Fibroblast of lung (primary cell): ENCODE measurements at regions not wholly inside any gene's neighbourhood (a gene's known extent, or its start where the extent isn't known, plus 50 kb on each side); places are given as distances from the start of the nearest gene placed in this dataset.

Experiments
- DNase-seq, 2 donors: peaks; one replicate each; pipeline versions ENCODE4 v3.0.0 to v3.0.0-alpha.2; 2010; ENCODE audit warnings: low read depth in 2 of 2
- H2AFZ ChIP-seq: 2 replicates; pipeline ENCODE4 v1.5.1; 2012; ENCODE audit warnings: low read length, control low read depth, inconsistent platforms
- H3K27ac ChIP-seq: 2 replicates; pipeline ENCODE4 v1.5.1; 2011; ENCODE audit warnings: low read length, control low read depth; ENCODE audit not compliant: insufficient read depth
- H3K27me3 ChIP-seq: 2 replicates; pipeline ENCODE4 v1.5.1; 2011; ENCODE audit warnings: mild to moderate bottlenecking, low read length; ENCODE audit not compliant: control insufficient read depth, insufficient read depth
- H3K36me3 ChIP-seq: 2 replicates; pipeline ENCODE4 v1.5.1; 2011; ENCODE audit warnings: low read length; ENCODE audit not compliant: control insufficient read depth, insufficient read depth
- H3K4me1 ChIP-seq: 2 replicates; pipeline ENCODE4 v1.5.1; 2011; ENCODE audit warnings: low read length; ENCODE audit not compliant: control insufficient read depth, insufficient read depth; ENCODE audit errors: extremely low read depth
- H3K4me2 ChIP-seq: 2 replicates; pipeline ENCODE4 v1.5.1; 2011; ENCODE audit warnings: low read length, control low read depth; ENCODE audit not compliant: insufficient read depth; ENCODE audit errors: extremely low read depth
- H3K4me3 ChIP-seq, 4 experiments: fragments of 200-600 bp in 1 of 4; sonication (generic) in 1 of 4; replicated peaks in 1 of 4; 2 replicates each; pipeline ENCODE4 v1.5.1; 2011 to 2016; ENCODE audit warnings: low read length in 4 of 4, low read depth in 3 of 4, mild to moderate bottlenecking in 3 of 4, control low read depth in 2 of 4, inconsistent platforms in 1 of 4, mixed read lengths in 1 of 4; ENCODE audit not compliant: insufficient read depth in 1 of 4; ENCODE audit errors: control extremely low read depth in 1 of 4
- H3K79me2 ChIP-seq: 2 replicates; pipeline ENCODE4 v1.5.1; 2012; ENCODE audit warnings: mild to moderate bottlenecking, low read length, inconsistent platforms; ENCODE audit not compliant: control insufficient read depth, insufficient read depth
- H3K9ac ChIP-seq: 2 replicates; pipeline ENCODE4 v1.5.1; 2011; ENCODE audit warnings: mild to moderate bottlenecking, low read length, control low read depth; ENCODE audit not compliant: insufficient read depth
- H3K9me3 ChIP-seq: 2 replicates; pipeline ENCODE4 v1.5.1; 2012; ENCODE audit warnings: low read depth, low read length; ENCODE audit not compliant: control insufficient read depth, insufficient read depth
- H4K20me1 ChIP-seq: 2 replicates; pipeline ENCODE4 v1.5.1; 2011; ENCODE audit warnings: low read length; ENCODE audit not compliant: control insufficient read depth, insufficient read depth; ENCODE audit errors: extremely low read depth
- CTCF ChIP-seq, 2 donors: IDR thresholded peaks in 1 of 2; conservative IDR thresholded peaks in 1 of 2; 1 replicate in 1 of 2; 2 replicates in 1 of 2; pipeline ENCODE4 v1.5.1; 2011 to 2012; ENCODE audit warnings: low read length in 2 of 2, control low read depth in 1 of 2, inconsistent platforms in 1 of 2, low read depth in 1 of 2, mild to moderate bottlenecking in 1 of 2
- EZH2 ChIP-seq: IDR thresholded peaks from 2 replicates; pipeline ENCODE4 v1.5.1; 2012; ENCODE audit warnings: low read length, control low read depth, mild to moderate bottlenecking; ENCODE audit errors: missing control alignments

- Histone ChIP-seq H3K27ac (no peak overlapping the region), H3K36me3 (no peaks in the 10 kb centered on the region), H3K27me3 (no peaks in the 10 kb centered on the region), H3K4me2 (no peak overlapping the region), H4K20me1 (no peaks in the 10 kb centered on the region), H3K79me2 (no peaks in the 10 kb centered on the region), H3K9me3 (no peaks in the 10 kb centered on the region), H3K4me1 (peaks cover 4% of the 10 kb centered on the region), H3K4me3 (no peak overlapping the region), H2AFZ (no peak overlapping the region), H3K9ac (no peak overlapping the region)
- no peak for DNase-seq
- TF ChIP-seq CTCF (conservative IDR thresholded peaks at IDR 0.05 in 1 of 2, IDR thresholded peaks at IDR 0.05 in 1 of 2; ENCODE audit: low read depth in 1 of 2, low read length in 2 of 2) (no peak), EZH2 (no peak)
Measured at GRCh38 chr5:164357395-164358033, 852.1 kb downstream of the MAT2B start.

- Histone ChIP-seq H2AFZ (no peak overlapping the region), H3K4me3 (no peak overlapping the region), H3K27me3 (no peaks in the 10 kb centered on the region), H3K4me1 (peaks cover 4% of the 10 kb centered on the region), H3K4me2 (no peak overlapping the region), H4K20me1 (no peaks in the 10 kb centered on the region), H3K27ac (no peak overlapping the region), H3K9ac (no peak overlapping the region), H3K79me2 (no peaks in the 10 kb centered on the region), H3K36me3 (no peaks in the 10 kb centered on the region), H3K9me3 (no peaks in the 10 kb centered on the region)
- no peak for TF ChIP-seq CTCF (conservative IDR thresholded peaks at IDR 0.05 in 1 of 2, IDR thresholded peaks at IDR 0.05 in 1 of 2; ENCODE audit: low read depth in 1 of 2, low read length in 2 of 2)
- TF ChIP-seq EZH2 = no peak
- peak; percentile 59 to 89 for DNase-seq
Measured at GRCh38 chr5:164358531-164359259, 853.3 kb downstream of the MAT2B start.

GRCh38 chr5:164359260-164360255 lies 854.1 kb downstream of the MAT2B start:
- Histone ChIP-seq H3K9ac (no peak overlapping the region), H3K4me1 (peaks cover 4% of the 10 kb centered on the region), H3K27me3 (no peaks in the 10 kb centered on the region), H3K27ac (no peak overlapping the region), H3K79me2 (no peaks in the 10 kb centered on the region), H3K9me3 (no peaks in the 10 kb centered on the region), H4K20me1 (no peaks in the 10 kb centered on the region), H2AFZ (no peak overlapping the region), H3K4me3 (no peak overlapping the region), H3K36me3 (no peaks in the 10 kb centered on the region), H3K4me2 (no peak overlapping the region)
- TF ChIP-seq CTCF (conservative IDR thresholded peaks at IDR 0.05 in 1 of 2, IDR thresholded peaks at IDR 0.05 in 1 of 2; ENCODE audit: low read depth in 1 of 2, low read length in 2 of 2) (no peak), EZH2 (no peak)
- DNase-seq = peak in 1 of 2 donors; percentile 72
